ENCODE measurements at regions not wholly inside any gene's neighbourhood (a gene's known extent, or its start where the extent isn't known, plus 50 kb on each side); places are given as distances from the start of the nearest gene placed in this dataset.

GRCh38 chr5:100249211-100249883 lies 285.8 kb upstream of the FAM174A start:
- Mint-ChIP-seq H3K4me3 (no peak overlapping the region), H3K27ac (no peak overlapping the region), H3K9me3 (no peaks in the 10 kb centered on the region), H3K4me1 (no peaks in the 10 kb centered on the region), H3K27me3 (no peaks in the 10 kb centered on the region), H3K36me3 (no peaks in the 10 kb centered on the region)
- no peak for DNase-seq (ENCODE audit: low spot score in 2 of 2)
- ATAC-seq (ENCODE audit: low read depth), result no peak

GRCh38 chr5:100232736-100233135 lies 302.4 kb upstream of the FAM174A start:
- no peaks in the 10 kb centered on the region for H3K4me1 Mint-ChIP-seq
- peaks cover 6% of the 10 kb centered on the region for H3K9me3 Mint-ChIP-seq
- no peak overlapping the region for H3K4me3 Mint-ChIP-seq
- H3K27ac Mint-ChIP-seq, result no peak overlapping the region
- H3K36me3 Mint-ChIP-seq, result no peaks in the 10 kb centered on the region
- DNase-seq (ENCODE audit: low spot score in 2 of 2), result no peak
- no peak for ATAC-seq (ENCODE audit: low read depth)
- no peaks in the 10 kb centered on the region for H3K27me3 Mint-ChIP-seq

GRCh38 chr5:100188778-100189177 lies 346.4 kb upstream of the FAM174A start:
- Mint-ChIP-seq H3K27ac (no peak overlapping the region), H3K4me3 (no peak overlapping the region), H3K4me1 (no peaks in the 10 kb centered on the region), H3K36me3 (no peaks in the 10 kb centered on the region), H3K9me3 (peaks cover 2% of the 10 kb centered on the region), H3K27me3 (no peaks in the 10 kb centered on the region)
- ATAC-seq (ENCODE audit: low read depth) (no peak), DNase-seq (ENCODE audit: low spot score in 2 of 2) (no peak)

GRCh38 chr5:100188339-100188738 lies 346.8 kb upstream of the FAM174A start:
- ATAC-seq (ENCODE audit: low read depth), result no peak
- no peaks in the 10 kb centered on the region for H3K36me3 Mint-ChIP-seq
- no peaks in the 10 kb centered on the region for H3K4me1 Mint-ChIP-seq

GRCh38 chr5:100186181-100186580 lies 349.0 kb upstream of the FAM174A start:
- H3K27ac Mint-ChIP-seq, result no peak overlapping the region
- no peaks in the 10 kb centered on the region for H3K36me3 Mint-ChIP-seq
- H3K27me3 Mint-ChIP-seq, result no peaks in the 10 kb centered on the region
- DNase-seq (ENCODE audit: low spot score in 2 of 2) (no peak), ATAC-seq (ENCODE audit: low read depth) (no peak)
- no peaks in the 10 kb centered on the region for H3K9me3 Mint-ChIP-seq
- no peaks in the 10 kb centered on the region for H3K4me1 Mint-ChIP-seq
- H3K4me3 Mint-ChIP-seq, result no peak overlapping the region

More at GRCh38 chr5:100188339-100188738, 346.8 kb upstream of the FAM174A start:
- Mint-ChIP-seq H3K9me3 (peaks cover 2% of the 10 kb centered on the region), H3K27ac (no peak overlapping the region), H3K4me3 (no peak overlapping the region), H3K27me3 (no peaks in the 10 kb centered on the region)
- DNase-seq (ENCODE audit: low spot score in 2 of 2), result no peak

- Mint-ChIP-seq H3K4me1 (no peaks in the 10 kb centered on the region), H3K36me3 (no peaks in the 10 kb centered on the region), H3K4me3 (no peak overlapping the region), H3K9me3 (no peaks in the 10 kb centered on the region), H3K27me3 (no peaks in the 10 kb centered on the region), H3K27ac (no peak overlapping the region)
- no peak for ATAC-seq (ENCODE audit: low read depth)
- DNase-seq (ENCODE audit: low spot score in 2 of 2), result no peak
Observed at GRCh38 chr5:100182402-100182801, 352.8 kb upstream of the FAM174A start.

- Mint-ChIP-seq H3K4me3 (no peak overlapping the region), H3K27me3 (no peaks in the 10 kb centered on the region), H3K9me3 (peaks cover 1% of the 10 kb centered on the region), H3K36me3 (no peaks in the 10 kb centered on the region), H3K27ac (no peak overlapping the region), H3K4me1 (no peaks in the 10 kb centered on the region)
- no peak for DNase-seq (ENCODE audit: low spot score in 2 of 2)
- ATAC-seq (ENCODE audit: low read depth), result no peak
Observed at GRCh38 chr5:100175346-100175745, 359.8 kb upstream of the FAM174A start.

- Mint-ChIP-seq H3K4me1 (no peaks in the 10 kb centered on the region), H3K27ac (no peak overlapping the region), H3K27me3 (no peaks in the 10 kb centered on the region), H3K36me3 (no peaks in the 10 kb centered on the region), H3K9me3 (peaks cover 6% of the 10 kb centered on the region), H3K4me3 (no peak overlapping the region)
- DNase-seq (ENCODE audit: low spot score in 2 of 2) (no peak), ATAC-seq (ENCODE audit: low read depth) (no peak)
Observed at GRCh38 chr5:100165309-100165708, 369.9 kb upstream of the FAM174A start.

- ATAC-seq (ENCODE audit: low read depth), result no peak
- no peaks in the 10 kb centered on the region for H3K27me3 Mint-ChIP-seq
- DNase-seq (ENCODE audit: low spot score in 2 of 2), result no peak
- no peaks in the 10 kb centered on the region for H3K4me1 Mint-ChIP-seq
- no peaks in the 10 kb centered on the region for H3K36me3 Mint-ChIP-seq
- H3K27ac Mint-ChIP-seq, result no peak overlapping the region
- H3K4me3 Mint-ChIP-seq, result no peak overlapping the region
- H3K9me3 Mint-ChIP-seq, result peaks cover 6% of the 10 kb centered on the region
Observed at GRCh38 chr5:100161868-100162267, 373.3 kb upstream of the FAM174A start.

- peaks cover 2% of the 10 kb centered on the region for H3K9me3 Mint-ChIP-seq
- no peaks in the 10 kb centered on the region for H3K4me1 Mint-ChIP-seq
- H3K4me3 Mint-ChIP-seq, result no peak overlapping the region
- DNase-seq (ENCODE audit: low spot score in 2 of 2) (no peak), ATAC-seq (ENCODE audit: low read depth) (no peak)
- H3K36me3 Mint-ChIP-seq, result no peaks in the 10 kb centered on the region
- H3K27ac Mint-ChIP-seq, result no peak overlapping the region
- no peaks in the 10 kb centered on the region for H3K27me3 Mint-ChIP-seq
Observed at GRCh38 chr5:100157066-100157465, 378.1 kb upstream of the FAM174A start.

- Mint-ChIP-seq H3K9me3 (no peaks in the 10 kb centered on the region), H3K4me1 (no peaks in the 10 kb centered on the region), H3K27ac (no peak overlapping the region), H3K36me3 (no peaks in the 10 kb centered on the region), H3K27me3 (no peaks in the 10 kb centered on the region), H3K4me3 (no peak overlapping the region)
- DNase-seq (ENCODE audit: low spot score in 2 of 2) (no peak), ATAC-seq (ENCODE audit: low read depth) (no peak)
Observed at GRCh38 chr5:100148239-100148638, 386.9 kb upstream of the FAM174A start.

GRCh38 chr5:100142607-100143006 lies 392.6 kb upstream of the FAM174A start:
- no peak for ATAC-seq (ENCODE audit: low read depth)

GRCh38 chr5:100131161-100131560 lies 404.0 kb upstream of the FAM174A start:
- H3K4me3 Mint-ChIP-seq, result no peak overlapping the region
- no peak overlapping the region for H3K27ac Mint-ChIP-seq
- H3K36me3 Mint-ChIP-seq, result no peaks in the 10 kb centered on the region
- peaks cover 1% of the 10 kb centered on the region for H3K9me3 Mint-ChIP-seq
- H3K4me1 Mint-ChIP-seq, result no peaks in the 10 kb centered on the region
- DNase-seq (ENCODE audit: low spot score in 2 of 2) (no peak), ATAC-seq (ENCODE audit: low read depth) (no peak)
- H3K27me3 Mint-ChIP-seq, result no peaks in the 10 kb centered on the region

More at GRCh38 chr5:100142607-100143006, 392.6 kb upstream of the FAM174A start:
- Mint-ChIP-seq H3K27me3 (no peaks in the 10 kb centered on the region), H3K4me1 (no peaks in the 10 kb centered on the region), H3K4me3 (no peak overlapping the region), H3K36me3 (no peaks in the 10 kb centered on the region), H3K9me3 (no peaks in the 10 kb centered on the region), H3K27ac (no peak overlapping the region)
- DNase-seq (ENCODE audit: low spot score in 2 of 2), result no peak

- H3K27me3 Mint-ChIP-seq, result no peaks in the 10 kb centered on the region
- no peaks in the 10 kb centered on the region for H3K36me3 Mint-ChIP-seq
- H3K9me3 Mint-ChIP-seq, result peaks cover 1% of the 10 kb centered on the region
- H3K4me1 Mint-ChIP-seq, result no peaks in the 10 kb centered on the region
- H3K27ac Mint-ChIP-seq, result no peak overlapping the region
- H3K4me3 Mint-ChIP-seq, result no peak overlapping the region
- no peak for ATAC-seq (ENCODE audit: low read depth)
- no peak for DNase-seq (ENCODE audit: low spot score in 2 of 2)
Observed at GRCh38 chr5:100130307-100130706, 404.9 kb upstream of the FAM174A start.

- H3K4me3 Mint-ChIP-seq, result no peak overlapping the region
- no peaks in the 10 kb centered on the region for H3K4me1 Mint-ChIP-seq
- no peaks in the 10 kb centered on the region for H3K36me3 Mint-ChIP-seq
- ATAC-seq (ENCODE audit: low read depth) (no peak), DNase-seq (ENCODE audit: low spot score in 2 of 2) (no peak)
- H3K27ac Mint-ChIP-seq, result no peak overlapping the region
- no peaks in the 10 kb centered on the region for H3K27me3 Mint-ChIP-seq
- H3K9me3 Mint-ChIP-seq, result no peaks in the 10 kb centered on the region
Observed at GRCh38 chr5:100119903-100120302, 415.3 kb upstream of the FAM174A start.

All from memory B cell (primary cell).